Medulla oblongata (tissue), 1 donor: ENCODE measurements at regions not wholly inside any gene's neighbourhood (a gene's known extent, or its start where the extent isn't known, plus 50 kb on each side); places are given as distances from the start of the nearest gene placed in this dataset.
"Not testable (repeated sequence)": the region's sequence is repeated elsewhere in the genome, so short reads cannot be mapped to it uniquely, and the experiment has no call there.

ENCODE experiments used
- DNase-seq: peaks from one replicate; pipeline ENCODE4 v3.0.0-alpha.2; 2015; ENCODE audit errors: extremely low spot score

DNA sequence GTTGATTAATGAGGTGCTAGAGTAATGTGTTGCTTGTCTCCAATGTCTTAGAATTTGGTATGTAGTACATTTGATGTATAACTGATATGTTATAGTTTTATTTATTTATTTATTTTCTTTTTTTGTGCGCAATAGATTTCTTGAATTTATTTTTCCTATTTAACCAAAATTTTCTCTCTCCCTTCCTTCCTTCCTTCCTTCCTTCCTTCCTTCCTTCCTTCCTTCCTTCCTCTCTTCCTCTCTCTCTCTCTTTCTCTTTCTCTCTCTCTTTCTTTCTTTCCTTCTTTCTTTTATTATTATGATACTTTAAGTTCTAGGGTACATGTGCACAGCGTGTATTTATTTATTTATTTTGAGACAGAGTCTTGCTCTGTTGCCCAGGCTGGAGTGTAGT is 256.2 kb upstream of the TBL1XR1 start:
- DNase-seq = no peak

DNA sequence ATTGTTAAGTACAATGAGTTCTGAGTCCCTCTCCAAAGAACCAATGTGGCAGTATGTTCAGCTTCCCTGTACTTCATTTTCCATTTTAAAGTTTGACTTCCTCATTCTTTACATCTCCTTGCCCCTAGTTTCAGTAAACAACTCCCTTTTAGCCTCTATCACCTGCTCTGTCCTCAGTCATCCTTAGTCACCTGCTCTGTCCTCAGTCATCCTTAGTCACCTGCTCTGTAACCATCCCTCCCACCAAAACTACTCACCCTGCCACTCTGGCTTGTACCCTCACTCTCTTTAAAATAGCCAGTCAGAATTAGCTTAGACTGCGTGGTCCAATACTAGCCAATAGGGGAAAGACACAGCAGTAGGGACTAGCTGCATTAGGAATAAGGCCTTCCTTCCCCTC is 259.9 kb upstream of the TBL1XR1 start:
- not testable (repeated sequence) for DNase-seq

DNA sequence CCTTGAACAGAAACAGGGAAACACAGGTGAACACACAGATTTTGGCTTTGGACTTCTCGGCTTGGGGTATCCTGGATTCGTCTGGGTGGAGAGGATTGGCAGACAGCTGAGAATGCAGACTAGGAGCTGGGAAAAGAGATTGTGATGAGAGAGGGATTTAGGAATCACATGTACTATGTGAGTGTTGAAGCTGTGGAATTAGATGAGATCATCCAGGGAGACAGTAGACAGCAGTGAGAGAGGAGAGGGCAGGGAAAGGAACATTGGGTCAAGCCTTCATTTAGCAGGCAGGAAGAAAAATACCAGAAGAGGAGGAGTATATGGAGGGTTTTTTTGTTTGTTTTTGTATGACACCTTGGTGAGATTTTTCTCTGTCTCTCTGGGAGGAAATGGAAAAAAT is 262.1 kb upstream of the TBL1XR1 start:
- DNase-seq = no peak

DNA sequence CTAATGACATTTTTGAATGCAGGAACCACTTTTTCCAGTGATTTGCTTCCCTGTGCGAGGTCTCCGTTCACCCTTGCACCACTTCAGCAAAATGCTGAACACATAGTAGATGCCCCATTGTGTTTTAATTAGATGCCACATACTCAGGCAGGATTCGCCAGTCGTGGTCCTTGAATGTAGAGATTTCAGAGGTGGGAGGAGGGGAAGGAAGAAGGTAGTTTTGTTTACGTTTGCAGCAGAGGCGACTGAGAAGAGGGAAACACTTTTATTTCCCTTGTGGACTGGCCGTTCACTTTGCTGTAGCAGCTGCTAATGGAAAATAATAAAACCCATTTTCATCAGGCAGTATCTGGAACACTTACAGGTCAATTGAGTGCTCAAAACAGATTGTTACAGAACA is 262.8 kb upstream of the TBL1XR1 start:
- DNase-seq = no peak

DNA sequence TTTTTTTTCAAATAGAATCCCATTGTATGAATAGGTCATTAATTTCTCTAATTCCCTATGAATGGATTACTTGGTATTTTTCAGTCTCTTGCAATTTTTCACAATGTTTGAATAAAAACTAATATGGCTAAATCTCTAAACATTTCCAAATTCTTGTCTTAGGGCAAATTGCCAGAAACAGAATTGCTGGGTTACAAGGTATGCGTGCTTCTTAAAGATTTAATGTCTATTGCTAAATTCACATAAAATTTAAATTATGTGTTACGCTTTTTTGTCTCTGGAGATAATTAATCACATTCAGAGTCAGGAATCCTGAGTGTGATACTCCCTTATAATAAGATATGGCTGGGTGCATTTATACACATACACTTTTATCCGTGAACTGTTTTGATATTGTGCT is 264.5 kb upstream of the TBL1XR1 start:
- no peak for DNase-seq

DNA sequence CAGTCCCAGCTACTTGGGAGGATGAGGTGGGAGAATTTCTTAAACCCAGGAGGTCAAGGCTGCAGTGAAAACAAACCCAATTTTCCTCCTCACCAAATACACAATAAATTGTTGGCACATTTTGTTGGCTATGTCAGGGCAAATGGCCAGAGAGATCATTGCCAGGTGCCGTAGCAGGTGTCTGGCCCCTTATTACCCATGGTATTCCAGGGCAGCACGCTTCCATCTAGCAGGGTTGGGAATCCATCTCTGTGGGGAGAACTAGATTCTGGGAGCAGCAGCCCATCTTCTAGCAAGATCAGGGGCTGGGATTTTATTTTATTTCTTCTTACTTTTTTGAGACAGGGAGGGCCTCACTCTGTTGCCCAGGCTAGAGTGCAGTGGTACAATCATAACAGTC is 266.1 kb upstream of the TBL1XR1 start:
- not testable (repeated sequence) for DNase-seq

DNA sequence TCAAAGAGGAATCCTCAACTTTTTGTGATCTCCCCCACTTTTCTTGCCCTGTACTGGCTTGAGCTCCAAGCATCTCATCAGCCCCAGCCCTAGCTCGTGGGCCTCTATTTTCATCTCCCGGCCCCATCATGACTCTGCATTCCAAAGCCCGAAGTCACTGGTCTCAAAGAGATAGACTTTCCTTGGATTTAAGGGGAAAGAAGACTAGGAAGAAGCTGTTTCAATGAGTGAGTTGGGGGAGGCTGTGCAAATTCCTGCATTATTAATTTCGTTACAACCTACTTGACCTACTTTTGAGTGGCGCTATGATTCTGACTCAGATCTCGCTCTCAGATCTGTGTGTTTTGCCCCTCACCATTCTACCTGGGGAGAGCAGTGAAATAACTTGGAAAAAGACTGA is 266.6 kb upstream of the TBL1XR1 start:
- no peak for DNase-seq

DNA sequence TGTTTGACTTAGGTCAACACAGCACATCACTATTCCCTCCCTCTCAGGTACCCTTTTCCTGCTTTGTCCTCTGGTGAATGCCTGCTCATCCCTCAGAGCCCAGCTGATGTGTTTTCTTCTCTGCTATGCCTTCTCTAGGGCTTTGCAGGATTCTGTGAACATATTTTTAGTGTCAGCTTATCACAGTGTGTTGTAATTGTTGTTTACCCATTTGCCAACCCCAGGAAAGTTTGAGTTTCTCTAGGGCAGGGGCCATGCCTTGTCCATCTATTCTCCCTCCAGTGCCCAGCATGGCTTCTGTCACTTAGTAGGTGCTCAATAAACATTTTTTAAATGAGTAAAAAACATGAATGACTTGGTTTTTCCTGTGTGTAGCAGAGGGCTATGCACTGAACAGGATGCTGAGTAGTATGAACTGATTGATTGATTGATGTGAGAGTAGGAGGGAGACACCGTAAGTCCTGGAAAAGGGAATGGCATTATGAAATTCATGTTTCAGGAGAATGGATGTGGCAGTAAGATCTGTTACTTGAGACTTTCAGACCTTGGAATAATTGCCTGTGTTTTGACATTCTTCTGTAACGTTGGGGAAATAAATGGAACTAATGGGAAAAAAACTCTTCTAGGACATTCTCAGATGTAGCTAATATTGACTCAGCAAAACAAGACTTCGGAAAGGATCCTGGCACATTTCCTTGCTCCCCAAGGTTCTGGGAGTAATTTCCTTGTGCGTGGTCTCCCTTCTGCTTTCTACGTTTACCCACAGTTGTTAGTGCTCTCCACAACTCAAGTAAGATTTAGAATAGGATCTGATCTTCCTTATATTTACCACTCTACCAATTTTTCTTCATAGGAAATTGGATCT is 267.3 kb upstream of the TBL1XR1 start:
- DNase-seq = no peak

DNA sequence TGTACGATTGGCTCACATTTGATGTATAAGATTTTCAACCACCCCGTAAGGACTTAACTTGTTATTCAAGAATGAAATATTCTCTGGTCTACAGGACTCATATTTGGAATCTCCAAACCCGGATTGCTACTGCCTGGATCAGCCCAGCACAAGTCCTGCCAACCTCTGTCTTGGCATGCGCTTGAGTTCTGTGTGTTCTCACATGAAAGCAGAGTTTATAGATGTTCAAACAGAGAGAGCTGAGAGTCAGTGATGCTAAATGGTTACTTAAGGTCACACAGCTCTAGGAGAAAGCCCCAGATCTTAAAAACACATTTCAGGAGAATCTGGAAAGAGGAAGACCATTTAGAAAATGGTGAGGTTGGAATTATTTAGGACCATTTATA is 268.0 kb upstream of the TBL1XR1 start:
- no peak for DNase-seq

DNA sequence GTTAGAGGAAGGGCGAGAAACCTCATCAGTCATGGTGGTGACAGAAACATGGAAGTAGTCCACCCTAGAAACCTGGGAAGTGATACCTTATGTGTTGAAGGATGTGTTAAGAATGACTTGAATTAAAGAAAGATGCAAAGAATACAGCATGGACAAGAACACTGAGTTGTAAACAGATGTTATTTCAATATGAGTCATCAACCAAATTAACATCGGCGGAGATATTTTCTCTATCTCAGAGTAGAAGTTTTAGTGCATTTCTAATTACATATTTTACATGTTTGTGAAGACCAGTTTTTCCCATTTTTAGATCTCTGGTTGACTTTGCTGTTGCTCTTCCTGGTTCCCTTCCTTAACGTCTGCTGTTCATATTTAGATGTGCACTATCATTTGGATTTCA is 268.8 kb upstream of the TBL1XR1 start:
- no peak for DNase-seq

DNA sequence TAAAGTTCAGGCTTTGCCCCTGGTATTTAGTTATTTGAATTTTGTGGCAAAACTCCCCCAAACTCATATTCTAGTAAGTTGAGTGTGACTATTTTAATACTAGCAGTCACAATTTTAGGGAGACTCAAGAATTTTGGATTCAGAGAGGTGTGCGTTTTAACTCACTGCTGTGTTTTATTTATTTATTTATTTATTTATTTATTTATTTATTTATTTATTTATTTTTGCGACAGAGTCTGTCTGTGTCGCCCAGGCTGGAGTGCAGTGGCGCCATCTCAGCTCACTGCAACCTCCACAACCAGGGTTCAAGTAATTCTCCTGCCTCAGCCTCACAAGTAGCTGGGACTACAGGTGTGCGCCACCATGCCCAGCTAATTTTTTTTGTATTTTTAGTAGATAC is 269.3 kb upstream of the TBL1XR1 start:
- DNase-seq = not testable (repeated sequence)

DNA sequence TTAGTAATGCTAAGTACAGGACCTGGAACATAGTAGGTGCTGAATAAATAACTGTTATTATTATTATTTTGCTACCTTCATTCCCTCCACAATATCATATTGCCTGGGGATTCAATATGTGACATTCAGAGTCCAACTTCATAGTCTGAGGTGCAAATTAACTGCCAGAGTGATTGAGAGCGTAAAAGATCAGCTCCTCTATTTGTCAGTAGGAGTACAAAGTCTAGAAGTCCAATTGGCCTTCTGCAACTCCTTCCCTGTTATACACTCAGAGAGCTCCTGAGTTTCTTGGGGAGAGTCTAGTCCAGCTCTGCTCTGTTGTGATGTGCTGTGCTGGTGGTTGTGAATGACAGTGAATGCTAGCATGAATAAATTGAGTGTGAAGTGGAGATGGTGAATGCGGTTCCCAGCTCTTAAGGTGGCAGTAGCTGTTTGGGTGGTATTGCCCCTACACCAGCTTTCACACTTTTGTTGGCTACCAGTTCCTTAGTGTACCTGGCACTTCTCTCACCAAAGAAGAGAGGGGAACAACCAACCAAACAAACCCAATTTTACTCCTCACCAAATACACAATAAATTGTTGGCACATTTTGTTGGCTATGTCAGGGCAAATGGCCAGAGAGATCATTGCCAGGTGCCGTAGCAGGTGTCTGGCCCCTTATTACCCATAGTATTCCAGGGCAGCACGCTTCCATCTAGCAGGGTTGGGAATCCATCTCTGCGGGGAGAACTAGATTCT is 270.1 kb upstream of the TBL1XR1 start:
- DNase-seq = no peak

DNA sequence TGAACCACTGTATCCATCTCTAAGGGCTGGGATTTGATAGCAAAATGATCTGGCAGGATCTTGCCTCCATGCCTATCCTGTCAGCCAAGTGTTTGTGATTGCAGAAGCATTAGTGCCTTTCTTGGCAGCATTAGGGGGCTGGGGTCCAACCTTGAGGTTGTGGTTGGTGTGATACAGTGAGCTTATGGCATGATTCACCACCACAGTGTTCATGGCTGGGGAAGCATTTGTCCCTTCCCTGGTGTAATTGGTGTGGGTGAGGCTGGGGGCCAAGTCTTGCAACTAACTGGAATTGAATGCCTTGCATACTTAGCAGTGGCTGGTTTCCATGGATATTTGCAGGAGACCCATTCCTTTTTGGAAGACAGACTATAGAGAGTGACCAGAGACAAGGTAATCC is 271.0 kb upstream of the TBL1XR1 start:
- DNase-seq = no peak

DNA sequence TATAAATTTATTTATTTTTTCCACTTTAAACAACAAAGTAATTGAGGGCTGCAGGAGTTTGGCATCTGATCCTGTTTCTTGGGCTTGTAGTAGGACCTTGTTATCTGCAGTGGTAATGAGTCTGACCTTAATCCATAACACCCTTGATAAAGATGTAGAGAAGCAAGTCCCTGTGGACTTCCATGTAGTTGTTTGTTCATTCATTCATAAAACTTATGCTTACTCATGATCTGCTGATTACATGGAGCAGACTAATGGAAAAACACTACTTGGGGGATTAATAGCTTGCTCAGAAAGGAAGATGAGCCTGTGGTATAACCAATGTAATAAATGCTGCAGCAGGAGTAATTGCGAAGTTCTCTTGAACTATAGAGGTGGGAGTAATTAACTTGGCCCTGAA is 271.5 kb upstream of the TBL1XR1 start:
- no peak for DNase-seq

DNA sequence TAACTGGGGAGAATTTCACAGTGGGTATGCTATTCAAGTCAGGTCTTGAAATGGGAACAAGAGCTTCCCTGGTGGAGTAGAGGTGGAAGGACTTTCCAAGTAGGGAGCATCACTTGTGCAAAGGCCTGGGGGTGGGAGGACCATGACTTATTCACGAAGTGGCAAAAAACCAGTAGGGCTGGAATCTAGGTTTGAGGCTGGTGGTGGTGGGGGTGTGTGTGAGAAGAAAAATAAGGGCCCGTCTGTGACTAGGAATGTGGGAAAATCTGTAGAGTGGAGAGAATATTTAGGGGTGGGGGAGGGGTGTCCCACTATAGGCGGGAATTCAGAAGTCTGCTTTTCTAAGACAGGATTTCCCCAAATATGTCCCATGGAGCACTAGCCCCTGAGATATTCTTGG is 271.9 kb upstream of the TBL1XR1 start:
- no peak for DNase-seq

DNA sequence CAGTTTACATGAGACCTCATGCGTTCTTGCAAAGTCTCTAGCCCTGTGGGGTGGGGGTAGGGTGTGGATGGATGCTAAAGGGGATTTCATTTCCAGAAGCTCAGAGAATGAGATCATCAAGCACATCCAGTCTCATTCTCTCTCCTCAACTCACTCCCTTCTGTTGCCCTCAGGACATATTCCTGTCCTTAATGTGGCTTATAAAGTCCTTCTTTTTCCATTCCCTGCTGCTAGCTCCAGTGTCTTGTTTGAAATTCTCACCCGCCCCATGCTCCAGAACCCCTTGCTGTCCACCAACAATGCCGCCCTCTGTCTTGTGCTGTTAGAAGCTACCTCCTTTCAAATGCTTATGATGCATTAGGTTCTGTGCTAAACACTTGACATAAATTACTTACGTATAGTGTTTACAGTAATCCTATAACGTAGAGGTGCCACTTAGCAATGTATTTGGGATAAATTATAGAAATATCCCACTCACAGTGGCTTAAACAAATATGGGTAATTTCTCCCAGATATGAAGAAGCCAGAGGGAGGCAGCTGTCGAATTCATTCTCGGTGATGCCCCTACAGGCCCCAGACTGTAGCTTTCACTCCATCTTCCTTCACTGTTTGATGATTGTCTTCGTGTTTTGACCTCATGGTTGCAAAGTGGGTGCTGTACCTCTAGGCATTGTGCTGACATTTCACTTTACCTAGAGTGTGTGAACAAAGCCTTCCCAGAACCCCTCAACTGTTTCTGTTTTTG is 273.1 kb upstream of the TBL1XR1 start:
- no peak for DNase-seq

DNA sequence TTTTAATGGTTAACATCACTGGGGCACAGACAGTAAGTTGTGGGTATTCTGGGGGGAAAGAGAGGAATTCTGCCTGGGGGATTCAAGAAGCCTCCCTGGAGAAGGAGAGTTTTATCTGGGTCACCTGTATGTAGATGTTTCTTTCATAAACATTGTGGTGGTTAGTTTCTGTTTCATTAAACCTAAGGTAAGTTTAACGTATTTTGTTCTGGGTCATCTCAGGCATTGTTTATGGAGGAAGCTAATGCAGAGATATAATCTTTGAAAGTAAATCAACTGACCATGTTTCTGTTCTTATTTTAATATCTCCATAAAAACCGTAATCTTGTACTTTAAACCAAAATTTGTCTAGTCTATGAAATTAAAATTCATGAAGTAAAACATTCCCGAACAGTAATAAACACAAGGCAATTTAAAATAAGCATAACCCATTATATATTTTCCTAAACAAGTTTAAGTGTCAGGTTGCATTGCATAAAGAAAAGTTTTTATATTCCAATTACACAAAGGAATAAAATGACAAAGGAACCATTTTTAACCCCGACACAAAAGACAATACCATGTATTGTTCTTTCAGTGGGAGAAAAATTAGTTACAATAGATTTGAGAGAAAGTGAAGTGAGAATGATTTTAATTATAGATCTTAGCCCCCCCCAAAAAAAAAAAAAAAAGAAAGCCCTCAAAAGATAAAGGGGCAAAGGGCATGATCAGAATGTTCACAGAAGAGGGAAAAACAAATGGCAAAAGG is 274.6 kb upstream of the TBL1XR1 start:
- no peak for DNase-seq

DNA sequence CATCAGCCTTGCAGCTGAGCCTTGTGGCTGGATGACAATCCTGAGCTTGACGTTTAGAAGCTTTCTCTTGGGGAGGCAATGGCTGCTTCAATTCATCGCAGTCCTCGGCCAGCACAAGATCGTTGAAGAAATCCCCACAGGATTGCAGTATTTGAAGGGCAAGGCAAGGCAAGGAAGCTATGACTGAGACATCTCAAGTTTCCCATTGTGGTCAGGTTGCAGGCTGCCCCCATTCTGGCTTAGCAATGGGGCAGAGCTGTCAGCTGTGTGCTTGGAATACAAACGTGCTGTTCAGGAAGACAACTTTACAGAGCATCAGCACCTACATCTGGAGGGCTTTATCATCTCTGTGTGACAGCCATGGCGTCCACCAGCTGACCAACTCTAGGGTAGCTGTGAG is 275.9 kb upstream of the TBL1XR1 start:
- no peak for DNase-seq

DNA sequence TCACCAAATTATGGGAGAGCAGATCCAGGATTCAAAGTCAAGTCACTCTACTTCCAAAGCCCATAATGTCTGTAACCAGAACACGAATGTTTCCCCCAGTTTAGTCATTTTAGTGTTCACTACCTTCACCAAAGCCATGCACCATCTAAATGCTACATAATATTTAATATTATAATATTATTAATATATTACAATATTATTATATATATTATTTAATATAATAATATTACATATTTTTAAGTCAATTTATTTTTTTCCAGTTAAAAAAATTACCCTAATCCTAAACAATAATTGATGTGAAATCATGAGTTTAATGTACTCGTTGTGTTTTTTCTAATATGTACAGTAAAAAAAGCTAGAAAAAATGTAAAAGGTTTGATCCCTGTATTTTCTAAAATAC is 276.6 kb upstream of the TBL1XR1 start:
- DNase-seq = no peak

DNA sequence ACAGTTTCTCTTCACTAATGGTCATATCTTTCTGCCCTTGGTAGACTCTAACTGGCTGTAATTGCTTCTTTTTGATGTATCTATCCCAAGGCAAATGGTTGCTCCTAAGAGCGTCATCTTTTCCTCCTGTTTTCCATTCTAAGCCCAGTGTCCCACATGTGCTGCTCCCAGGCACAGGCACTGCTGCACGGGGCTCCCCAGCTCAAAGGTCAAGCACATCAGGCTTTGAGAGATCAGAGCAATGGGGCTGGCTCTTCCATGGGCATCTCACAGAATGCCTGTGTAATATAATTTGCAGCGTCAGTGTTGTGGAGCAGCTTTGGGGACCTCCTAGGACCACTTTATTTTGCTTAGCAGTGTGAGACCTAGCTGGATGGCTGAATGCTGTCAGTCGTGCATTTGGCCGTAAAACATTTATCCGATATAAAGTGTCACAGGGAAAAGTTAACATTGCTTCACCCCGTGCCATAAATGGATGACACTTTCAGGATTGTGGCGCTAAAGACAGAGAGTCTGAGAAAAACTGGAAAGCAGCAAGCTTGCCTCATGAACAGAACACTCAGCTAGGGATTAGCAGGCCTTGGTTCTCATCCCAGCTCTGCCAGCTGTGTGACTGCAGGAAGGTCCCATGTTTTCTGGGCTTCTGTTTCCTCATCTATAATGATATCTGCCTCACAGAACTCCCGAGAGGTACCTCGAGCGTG is 277.5 kb upstream of the TBL1XR1 start:
- no peak for DNase-seq

DNA sequence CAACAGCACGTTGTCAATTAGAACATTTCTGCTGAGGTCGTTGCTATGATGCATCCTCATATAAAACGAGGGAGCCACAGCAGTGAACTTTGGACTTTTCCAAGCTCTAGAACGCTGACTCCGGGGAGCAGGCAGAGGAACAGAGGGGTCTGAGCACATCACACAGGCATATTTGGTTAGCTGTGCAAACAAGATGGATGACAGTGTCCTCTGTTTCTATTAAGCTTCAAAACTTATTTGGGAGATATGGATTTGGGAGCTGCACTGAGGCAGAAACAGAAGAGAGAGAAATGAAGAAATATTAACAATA is 278.0 kb upstream of the TBL1XR1 start:
- DNase-seq = no peak

DNA sequence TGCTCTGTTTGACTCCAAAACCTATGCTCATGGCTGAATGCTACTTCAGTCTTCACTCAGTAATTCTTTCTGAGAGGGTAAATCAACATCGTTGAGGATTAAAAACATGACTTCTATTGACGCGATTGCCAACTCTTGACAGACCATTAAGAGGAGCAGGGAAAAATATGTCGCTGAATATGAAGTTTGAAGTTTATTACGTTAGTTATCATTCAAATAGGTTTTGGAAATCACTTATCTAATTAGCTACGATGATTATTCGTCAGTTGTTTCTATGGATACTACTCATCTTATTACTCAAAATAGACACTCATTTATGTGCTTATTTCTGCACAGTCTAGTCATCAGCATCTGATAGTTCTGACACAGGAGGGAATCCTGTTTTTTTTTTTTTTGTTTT is 279.2 kb upstream of the TBL1XR1 start:
- DNase-seq = no peak
